Midbrain (tissue), 1 donor: ENCODE measurements at regions not wholly inside any gene's neighbourhood (a gene's known extent, or its start where the extent isn't known, plus 50 kb on each side); places are given as distances from the start of the nearest gene placed in this dataset.

Experiments used
- DNase-seq: peaks from one replicate; lab custom pipeline; 2025; lab: John Stamatoyannopoulos, UW

DNA sequence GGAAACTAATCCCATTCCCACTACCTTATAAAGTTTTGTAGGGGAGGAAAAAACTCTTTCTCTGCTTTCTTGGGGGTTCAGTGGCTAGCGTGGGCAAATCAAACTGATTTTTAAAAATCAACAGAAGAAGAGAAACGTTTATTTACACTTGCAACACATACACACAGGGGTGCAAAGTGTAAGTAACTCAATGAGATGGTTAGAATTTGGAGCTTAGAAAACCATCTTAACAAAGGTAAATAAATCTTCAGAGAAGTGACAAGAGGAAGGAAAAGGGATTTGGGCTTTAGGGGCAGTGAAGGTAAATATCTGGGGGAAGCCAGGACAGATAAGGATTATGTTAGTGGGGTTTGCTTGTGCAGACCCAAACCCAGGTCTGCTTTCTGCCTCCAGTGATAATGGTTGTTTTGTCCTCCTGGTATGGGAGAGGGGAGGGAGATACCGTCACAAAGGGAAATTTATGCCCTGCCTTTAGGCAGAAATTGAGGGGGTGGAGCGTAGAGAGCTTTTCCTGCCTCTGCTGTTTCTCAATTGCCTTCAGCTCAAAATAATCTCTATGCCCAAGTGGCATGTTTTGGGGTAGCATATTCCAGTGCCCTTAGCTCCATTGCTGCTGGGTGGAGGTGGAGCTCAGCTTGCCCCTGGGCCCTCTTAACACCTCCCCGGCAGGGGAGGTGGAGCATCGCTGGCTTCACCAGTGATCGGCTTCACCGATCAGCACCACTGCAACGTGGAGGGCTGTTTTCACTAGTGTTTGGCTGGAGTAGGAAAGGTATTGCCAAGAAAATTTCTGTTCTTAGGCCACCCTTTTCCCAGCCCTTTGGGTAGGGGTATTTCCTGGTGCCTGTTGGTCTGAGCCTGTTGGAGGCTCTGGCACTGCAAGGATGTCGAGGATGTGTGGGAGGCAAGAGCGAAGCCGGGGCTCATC is 92.2 kb downstream of the TEX51 start:
- no peak for DNase-seq

DNA sequence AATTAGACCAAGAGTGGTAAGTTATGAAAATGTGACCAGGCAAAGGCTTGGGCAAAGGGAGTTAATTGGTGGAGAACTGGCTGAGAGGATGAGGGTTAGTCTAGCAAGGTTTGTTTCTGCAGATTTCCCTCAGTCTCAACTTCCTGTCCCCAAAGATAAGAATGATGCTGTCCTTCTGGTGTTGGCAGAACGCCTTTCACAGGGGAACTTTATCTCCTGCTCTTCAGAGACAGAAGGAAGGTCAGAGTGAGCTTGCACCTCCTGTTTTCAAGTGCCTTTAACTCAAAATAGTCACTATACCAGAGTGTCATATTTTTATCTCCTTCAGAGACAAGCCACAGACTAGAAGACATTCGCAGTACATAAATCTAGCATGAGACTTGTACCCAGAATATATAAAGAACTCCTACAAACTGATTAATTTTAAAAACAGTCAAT is 95.7 kb downstream of the TEX51 start:
- DNase-seq: no peak

DNA sequence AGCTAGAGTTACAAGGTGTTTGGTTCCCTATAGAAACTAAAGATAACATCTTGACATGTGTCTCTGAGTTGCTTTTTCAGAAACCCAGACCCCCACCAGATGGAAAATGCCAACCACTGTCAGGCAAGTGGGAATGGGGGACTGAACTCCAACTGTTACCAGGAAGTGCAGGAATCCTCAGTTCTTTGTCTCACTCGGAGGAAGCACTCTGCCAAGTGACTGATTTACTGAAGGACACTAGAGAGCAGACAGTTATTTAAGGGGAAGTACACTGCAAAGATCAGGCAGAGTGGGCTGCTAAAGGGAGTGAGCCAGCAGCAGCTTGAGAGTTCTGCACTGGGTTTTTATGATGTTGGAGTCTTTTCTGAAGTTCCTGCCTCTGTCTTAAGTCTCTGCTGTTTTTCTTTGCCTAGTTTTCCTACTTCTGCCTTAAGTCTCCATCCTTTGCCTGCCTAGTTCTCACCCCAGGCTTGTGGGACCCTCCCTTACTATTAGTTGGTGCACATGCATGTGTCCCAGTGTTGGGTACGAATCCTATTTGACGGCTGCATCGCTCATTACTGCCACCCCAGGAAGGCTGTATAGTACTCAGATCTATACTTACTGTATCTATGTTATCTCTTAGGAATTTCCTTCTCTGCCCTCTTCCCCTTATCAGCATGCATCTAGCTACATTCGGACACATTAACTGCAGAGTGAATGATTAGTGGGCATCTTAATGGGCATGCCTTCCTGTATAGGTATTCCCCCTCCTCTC is 97.1 kb downstream of the TEX51 start:
- no peak for DNase-seq

DNA sequence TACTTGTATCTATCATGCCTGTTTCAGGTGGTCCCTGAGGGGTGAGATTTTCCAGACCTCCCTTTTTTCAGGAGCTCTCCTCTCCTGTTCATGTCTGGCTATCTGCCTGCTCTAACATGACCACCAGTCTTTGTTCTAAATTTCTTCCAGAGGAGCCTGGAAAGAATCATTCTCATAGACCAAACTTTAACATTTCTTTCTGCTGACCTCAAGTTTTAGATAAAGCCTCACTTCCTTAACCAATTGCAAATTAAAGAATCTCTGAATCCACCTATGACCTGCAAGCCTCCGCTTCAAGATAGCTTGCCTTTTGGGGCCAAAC is 97.6 kb downstream of the TEX51 start:
- no peak for DNase-seq
